ENCODE measurements at regions not wholly inside any gene's neighbourhood (a gene's known extent, or its start where the extent isn't known, plus 50 kb on each side); places are given as distances from the start of the nearest gene placed in this dataset.
A peak's percentile ranks its signal among the peaks of the same experiment; 100 is the strongest.

DNA sequence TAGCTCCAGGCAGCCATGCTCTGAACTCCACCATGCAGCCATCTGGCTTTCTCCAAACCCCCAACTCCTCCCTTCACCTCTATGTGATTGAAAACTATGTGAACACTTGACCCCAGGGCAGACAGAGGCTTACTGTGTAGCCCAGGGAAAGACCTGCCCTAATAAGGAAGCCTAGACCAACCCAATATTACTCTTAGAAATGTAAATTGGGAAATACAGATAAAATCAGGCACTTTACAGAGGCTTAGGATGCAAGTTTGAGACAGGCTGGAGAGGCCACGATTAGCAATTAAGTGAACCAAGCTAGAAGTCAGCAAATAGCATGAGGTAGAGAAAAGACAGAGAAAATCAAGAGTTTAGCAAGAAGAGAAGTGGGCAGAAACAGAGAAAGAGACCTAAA lies 141.7 kb upstream of the ABCA1 start:
- no peak overlapping the region for H3K27ac Mint-ChIP-seq (ENCODE audit: unreplicated experiment)
- peaks cover 11% of the 10 kb centered on the region for H3K4me1 Mint-ChIP-seq
- H3K9me3 Mint-ChIP-seq, result peaks cover 3% of the 10 kb centered on the region
- H3K36me3 Mint-ChIP-seq (ENCODE audit: low read depth), result no peaks in the 10 kb centered on the region
- TF ChIP-seq CTCF (conservative IDR thresholded peaks at IDR 0.05), result no peak
- H3K27me3 Mint-ChIP-seq (ENCODE audit: low read depth), result no peaks in the 10 kb centered on the region
- DNase-seq (ENCODE audit: low read depth, low spot score), result no peak
- no peak overlapping the region for H3K4me3 Mint-ChIP-seq

GRCh38 chr9:105070176-105070575 lies 142.2 kb upstream of the ABCA1 start:
- Mint-ChIP-seq H3K4me3 (no peak overlapping the region), H3K27me3 (ENCODE audit: low read depth) (no peaks in the 10 kb centered on the region), H3K36me3 (ENCODE audit: low read depth) (no peaks in the 10 kb centered on the region), H3K9me3 (peaks cover 3% of the 10 kb centered on the region), H3K4me1 (peaks cover 7% of the 10 kb centered on the region), H3K27ac (ENCODE audit: unreplicated experiment) (no peak overlapping the region)
- no peak for TF ChIP-seq CTCF (conservative IDR thresholded peaks at IDR 0.05)
- DNase-seq (ENCODE audit: low read depth, low spot score), result no peak

DNA sequence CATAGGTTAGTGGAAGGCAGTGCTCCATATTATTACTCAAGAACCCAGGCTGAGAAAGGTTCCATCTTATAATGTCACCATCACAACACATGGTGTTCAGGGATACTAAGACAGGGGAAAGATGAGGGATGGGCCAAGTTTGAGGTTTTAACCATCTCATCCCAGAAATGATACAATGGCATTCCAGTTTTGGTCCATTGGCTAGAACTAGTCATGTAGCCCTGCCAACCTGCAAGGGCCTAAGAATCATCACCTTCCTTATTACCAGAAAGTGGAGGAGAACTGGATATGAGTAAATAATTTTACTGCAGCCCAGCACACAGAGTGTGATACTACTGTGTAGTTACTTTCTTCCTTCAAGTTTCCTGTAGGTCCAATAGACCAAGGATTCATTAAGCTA lies 144.5 kb upstream of the ABCA1 start:
- Mint-ChIP-seq H3K9me3 (peaks cover 3% of the 10 kb centered on the region), H3K27me3 (ENCODE audit: low read depth) (no peaks in the 10 kb centered on the region), H3K27ac (ENCODE audit: unreplicated experiment) (no peak overlapping the region), H3K36me3 (ENCODE audit: low read depth) (no peaks in the 10 kb centered on the region), H3K4me1 (peaks cover 7% of the 10 kb centered on the region), H3K4me3 (no peak overlapping the region)
- no peak for DNase-seq (ENCODE audit: low read depth, low spot score)
- TF ChIP-seq CTCF (conservative IDR thresholded peaks at IDR 0.05), result no peak

DNA sequence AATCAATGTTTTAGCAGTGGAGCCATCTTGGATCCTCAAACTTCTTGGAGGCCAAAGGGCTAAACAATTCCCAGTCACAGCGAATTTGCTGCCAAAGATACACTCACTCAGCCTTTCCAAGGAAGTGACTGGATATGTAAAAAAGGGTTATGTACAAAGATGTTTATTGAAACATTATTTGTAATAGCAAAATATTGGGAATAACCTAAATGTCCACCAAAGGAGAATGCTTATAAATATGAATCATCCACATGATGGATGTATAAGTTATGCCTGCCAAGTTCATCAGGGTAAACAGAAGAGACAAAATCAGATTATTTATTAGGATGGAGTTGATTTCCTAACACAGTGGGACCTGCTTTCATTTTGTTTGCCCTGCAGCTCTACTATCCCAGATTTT lies 145.2 kb upstream of the ABCA1 start:
- no peak for TF ChIP-seq CTCF (conservative IDR thresholded peaks at IDR 0.05)
- no peak for DNase-seq (ENCODE audit: low read depth, low spot score)
- Mint-ChIP-seq H3K4me1 (peaks cover 7% of the 10 kb centered on the region), H3K27ac (ENCODE audit: unreplicated experiment) (no peak overlapping the region), H3K36me3 (ENCODE audit: low read depth) (no peaks in the 10 kb centered on the region), H3K9me3 (no peaks in the 10 kb centered on the region), H3K27me3 (ENCODE audit: low read depth) (no peaks in the 10 kb centered on the region), H3K4me3 (no peak overlapping the region)

DNA sequence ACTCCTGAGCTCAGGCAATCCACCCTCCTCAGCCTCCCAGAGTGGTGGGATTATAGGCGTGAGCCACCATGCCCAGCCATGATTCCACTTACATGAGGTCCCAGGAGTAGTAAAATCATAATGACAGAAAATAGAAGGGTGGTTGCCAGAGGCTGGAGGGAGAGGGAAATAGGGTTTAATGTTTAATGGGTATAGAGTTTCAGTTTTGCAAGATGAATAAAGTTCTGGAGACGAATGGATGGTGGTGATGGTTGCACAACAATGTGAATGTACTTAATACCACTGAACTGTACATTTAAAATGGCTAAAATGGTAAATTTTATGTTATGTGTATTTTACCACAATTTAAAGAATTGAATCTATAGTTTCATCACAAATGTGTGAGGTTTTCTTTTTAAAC lies 146.5 kb upstream of the ABCA1 start:
- no peaks in the 10 kb centered on the region for H3K27me3 Mint-ChIP-seq (ENCODE audit: low read depth)
- H3K4me3 Mint-ChIP-seq, result no peak overlapping the region
- TF ChIP-seq CTCF (conservative IDR thresholded peaks at IDR 0.05), result no peak
- no peak overlapping the region for H3K27ac Mint-ChIP-seq (ENCODE audit: unreplicated experiment)
- DNase-seq (ENCODE audit: low read depth, low spot score), result no peak
- peaks cover 4% of the 10 kb centered on the region for H3K4me1 Mint-ChIP-seq
- no peaks in the 10 kb centered on the region for H3K9me3 Mint-ChIP-seq
- no peaks in the 10 kb centered on the region for H3K36me3 Mint-ChIP-seq (ENCODE audit: low read depth)

DNA sequence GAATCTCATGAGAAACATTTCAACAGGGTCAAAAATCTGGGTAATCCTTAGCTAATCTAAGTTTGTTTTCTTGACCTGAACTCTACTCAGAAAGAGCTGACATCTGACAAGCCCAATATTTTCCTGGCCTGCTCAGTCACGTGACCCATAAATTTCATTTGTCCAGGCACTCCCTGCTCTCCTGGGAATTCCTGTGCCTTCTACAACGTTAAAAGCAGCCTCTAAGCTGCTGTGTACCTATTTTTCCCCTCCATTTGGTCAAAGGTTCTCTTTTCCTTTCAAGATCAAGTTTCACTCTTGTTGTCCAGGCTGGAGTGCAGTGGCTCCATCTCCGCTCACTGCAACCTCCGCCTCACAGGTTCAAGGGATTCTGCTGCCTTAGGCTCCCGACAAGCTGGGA lies 148.8 kb upstream of the ABCA1 start:
- H3K27ac Mint-ChIP-seq (ENCODE audit: unreplicated experiment), result peak overlapping the region; percentile 71
- H3K36me3 Mint-ChIP-seq (ENCODE audit: low read depth), result no peaks in the 10 kb centered on the region
- H3K27me3 Mint-ChIP-seq (ENCODE audit: low read depth), result no peaks in the 10 kb centered on the region
- H3K4me3 Mint-ChIP-seq, result no peak overlapping the region
- no peak for TF ChIP-seq CTCF (conservative IDR thresholded peaks at IDR 0.05)
- H3K9me3 Mint-ChIP-seq, result no peaks in the 10 kb centered on the region
- DNase-seq (ENCODE audit: low read depth, low spot score), result no peak
- H3K4me1 Mint-ChIP-seq, result no peaks in the 10 kb centered on the region
